IMR-90 (cell line): ENCODE measurements at regions not wholly inside any gene's neighbourhood (a gene's known extent, or its start where the extent isn't known, plus 50 kb on each side); places are given as distances from the start of the nearest gene placed in this dataset.
A peak's percentile ranks its signal among the peaks of the same experiment; 100 is the strongest.

Source experiments
- ATAC-seq: fragments of 200-7000 bp; cut with Tn5 transposase; 2 replicates; pipeline ENCODE4 v1.9.1; 2020; ENCODE audit warnings: low read depth, mild to moderate bottlenecking, moderate library complexity
- BruUV-seq: library from RNA; stranded (reverse); fragments of 400-500 nt; replicated peaks from 2 replicates; lab custom pipeline; 2021; lab: Mats Ljungman, UMichigan
- CTCF ChIA-PET: fragments of 300-600 bp; formaldehyde crosslinking; extraction: SDS; loops from one replicate; lab custom pipeline; 2021; ENCODE audit warnings: antibody characterized with exemption; lab: Yijun Ruan, JAX
- POLR2A ChIA-PET: fragments of 300-600 bp; sonication (Branson Sonifier 250); formaldehyde crosslinking; loops from one replicate; lab custom pipeline; 2022; ENCODE audit warnings: antibody characterized with exemption; ENCODE audit not compliant: unreplicated experiment; lab: Charles Lee
- DNase-seq: peaks from one replicate; pipeline ENCODE4 v3.0.0; 2013
- H2AFZ ChIP-seq: replicated peaks from 2 replicates; pipeline ENCODE3; 2013; ENCODE audit warnings: low read length, mild to moderate bottlenecking; ENCODE audit not compliant: poor library complexity
- H2AK5ac ChIP-seq: 2 replicates; pipeline ENCODE4 v1.6.1; 2013; ENCODE audit warnings: low read depth, low read length, inconsistent platforms
- H2AK9ac ChIP-seq: replicated peaks from 2 replicates; pipeline ENCODE3; 2013; ENCODE audit warnings: mild to moderate bottlenecking, low read depth, low read length, moderate library complexity; ENCODE audit not compliant: poor library complexity
- H2BK120ac ChIP-seq: 2 replicates; pipeline ENCODE4 v1.6.1; 2013; ENCODE audit warnings: low read depth, low read length, inconsistent platforms
- H2BK15ac ChIP-seq: 3 replicates; pipeline ENCODE4 v1.6.1; 2013; ENCODE audit warnings: low read depth, low read length, inconsistent platforms
- H2BK20ac ChIP-seq: 2 replicates; pipeline ENCODE4 v1.6.1; 2013; ENCODE audit warnings: low read depth, mild to moderate bottlenecking, inconsistent platforms, low read length, moderate library complexity
- H2BK5ac ChIP-seq: 2 replicates; pipeline ENCODE4 v1.6.1; 2013; ENCODE audit warnings: mild to moderate bottlenecking, low read depth, low read length, inconsistent platforms; ENCODE audit not compliant: poor library complexity, severe bottlenecking
- H3K14ac ChIP-seq: replicated peaks from 2 replicates; pipeline ENCODE4 v1.6.1; 2013; ENCODE audit warnings: low read depth, low read length, inconsistent platforms
- H3K18ac ChIP-seq: 2 replicates; pipeline ENCODE4 v1.6.1; 2013; ENCODE audit warnings: low read depth, low read length, control low read depth
- H3K23ac ChIP-seq: 2 replicates; pipeline ENCODE4 v1.6.1; 2013; ENCODE audit warnings: low read depth, low read length, inconsistent platforms
- H3K27ac ChIP-seq: 2 replicates; pipeline ENCODE4 v1.5.1; 2013; ENCODE audit warnings: mild to moderate bottlenecking, control low read depth, low read length; ENCODE audit not compliant: insufficient read depth
- H3K27me3 ChIP-seq: 2 replicates; pipeline ENCODE4 v1.6.1; 2013; ENCODE audit warnings: low read length; ENCODE audit not compliant: control insufficient read depth, insufficient read depth
- H3K36me3 ChIP-seq: 2 replicates; pipeline ENCODE4 v1.6.1; 2013; ENCODE audit warnings: low read length, mixed read lengths; ENCODE audit not compliant: control insufficient read depth, insufficient read depth
- H3K4ac ChIP-seq: 2 replicates; pipeline ENCODE4 v1.6.1; 2013; ENCODE audit warnings: low read depth, low read length, inconsistent platforms
- H3K4me1 ChIP-seq: 2 replicates; pipeline ENCODE4 v1.6.1; 2013; ENCODE audit warnings: low read length, mixed read lengths; ENCODE audit not compliant: control insufficient read depth, insufficient read depth
- H3K4me2 ChIP-seq: 2 replicates; pipeline ENCODE4 v1.6.1; 2013; ENCODE audit warnings: low read depth, mild to moderate bottlenecking, control low read depth, low read length, moderate library complexity
- H3K4me3 ChIP-seq: 2 replicates; pipeline ENCODE4 v1.5.1; 2013; ENCODE audit warnings: low read depth, mild to moderate bottlenecking, control low read depth, low read length, moderate library complexity; ENCODE audit not compliant: insufficient read depth
- H3K56ac ChIP-seq: 2 replicates; pipeline ENCODE4 v1.6.1; 2013; ENCODE audit warnings: low read length, inconsistent platforms; ENCODE audit not compliant: insufficient read depth; ENCODE audit errors: extremely low read depth
- H3K79me1 ChIP-seq, 2 experiments: 2 replicates each; pipeline ENCODE4 v1.6.1; 2013; ENCODE audit warnings: low read length in 2 of 2, inconsistent platforms in 1 of 2, low read depth in 1 of 2
- H3K9ac ChIP-seq: 2 replicates; pipeline ENCODE4 v1.6.1; 2013; ENCODE audit warnings: low read depth, low read length, control low read depth
- H3K9me1 ChIP-seq: 2 replicates; pipeline ENCODE4 v1.6.1; 2013; ENCODE audit warnings: low read length, inconsistent platforms; ENCODE audit not compliant: insufficient read depth
- H3K9me3 ChIP-seq: 2 replicates; pipeline ENCODE4 v1.6.1; 2013; ENCODE audit warnings: low read length; ENCODE audit not compliant: control insufficient read depth, insufficient read depth
- H4K20me1 ChIP-seq: 2 replicates; pipeline ENCODE4 v1.6.1; 2013; ENCODE audit warnings: low read length, inconsistent platforms; ENCODE audit not compliant: insufficient read depth
- H4K5ac ChIP-seq: 2 replicates; pipeline ENCODE4 v1.6.1; 2013; ENCODE audit warnings: mild to moderate bottlenecking, low read depth, low read length, control low read depth
- H4K8ac ChIP-seq, 2 experiments: 2 replicates each; pipeline ENCODE4 v1.6.1; 2013; ENCODE audit warnings: low read depth in 2 of 2, low read length in 2 of 2, control low read depth in 1 of 2, inconsistent platforms in 1 of 2
- H4K91ac ChIP-seq: 2 replicates; pipeline ENCODE4 v1.6.1; 2013; ENCODE audit warnings: low read depth, low read length, inconsistent platforms; ENCODE audit not compliant: insufficient read depth
- CEBPB ChIP-seq: IDR thresholded peaks from 2 replicates; pipeline ENCODE4 v1.6.1; 2012; ENCODE audit warnings: low read depth, low read length, improper control_type of control experiment
- CTCF ChIP-seq: conservative IDR thresholded peaks from 2 replicates; pipeline ENCODE4 v1.5.1; 2012; ENCODE audit warnings: mild to moderate bottlenecking, low read depth, low read length, improper control_type of control experiment
- MAZ ChIP-seq: IDR thresholded peaks from 2 replicates; pipeline ENCODE4 v1.6.1; 2012; ENCODE audit warnings: low read depth, mild to moderate bottlenecking, low read length, improper control_type of control experiment, moderate library complexity, borderline replicate concordance
- MXI1 ChIP-seq: IDR thresholded peaks from 2 replicates; pipeline ENCODE4 v1.6.1; 2012; ENCODE audit warnings: low read depth, mild to moderate bottlenecking, low read length, moderate library complexity, borderline replicate concordance
- NFE2L2 ChIP-seq: fragments of 150-350 bp; IDR thresholded peaks from 2 replicates; pipeline ENCODE4 v1.6.1; 2016; ENCODE audit warnings: low read depth, mild to moderate bottlenecking, low read length
- RAD21 ChIP-seq: IDR thresholded peaks from 2 replicates; pipeline ENCODE4 v1.6.1; 2012; ENCODE audit warnings: low read length, improper control_type of control experiment
- RCOR1 ChIP-seq: IDR thresholded peaks from 2 replicates; pipeline ENCODE4 v1.6.1; 2012; ENCODE audit warnings: mild to moderate bottlenecking, low read length, improper control_type of control experiment; ENCODE audit not compliant: insufficient replicate concordance
- SMC3 ChIP-seq: fragments of 150-350 bp; IDR thresholded peaks from 2 replicates; pipeline ENCODE4 v1.6.1; 2016; ENCODE audit warnings: low read depth, mild to moderate bottlenecking, antibody characterized with exemption, low read length, moderate library complexity
- WGBS, 2 experiments: methylation state at CpG; one replicate each; pipeline versions ENCODE4 v1.1.5 to v1.1.7; 2013; ENCODE audit warnings: missing lambda C conversion rate in 2 of 2; ENCODE audit not compliant: insufficient read length in 1 of 2; ENCODE audit errors: extremely low coverage in 2 of 2; 5-methylcytosine and 5-hydroxymethylcytosine counted together
- dilution Hi-C: fragments of 300-500 bp; cut with HindIII; formaldehyde crosslinking; loops from one replicate; pipeline ENCODE4 v1.14.3; 2018; ENCODE audit warnings: low sequenced_read_pairs; ENCODE audit not compliant: unreplicated experiment
- in situ Hi-C: fragments of 300-500 bp; cut with MboI; formaldehyde crosslinking; loops from 3 replicates; pipeline ENCODE4 v1.14.3; 2019; ENCODE audit warnings: low sequenced_read_pairs, inconsistent platforms, mixed read lengths
- intact Hi-C: fragments of 100-400 bp; cut with micrococcal nuclease; formaldehyde crosslinking; loops from 2 replicates; pipeline ENCODE4 v1.10.0; 2022

DNA sequence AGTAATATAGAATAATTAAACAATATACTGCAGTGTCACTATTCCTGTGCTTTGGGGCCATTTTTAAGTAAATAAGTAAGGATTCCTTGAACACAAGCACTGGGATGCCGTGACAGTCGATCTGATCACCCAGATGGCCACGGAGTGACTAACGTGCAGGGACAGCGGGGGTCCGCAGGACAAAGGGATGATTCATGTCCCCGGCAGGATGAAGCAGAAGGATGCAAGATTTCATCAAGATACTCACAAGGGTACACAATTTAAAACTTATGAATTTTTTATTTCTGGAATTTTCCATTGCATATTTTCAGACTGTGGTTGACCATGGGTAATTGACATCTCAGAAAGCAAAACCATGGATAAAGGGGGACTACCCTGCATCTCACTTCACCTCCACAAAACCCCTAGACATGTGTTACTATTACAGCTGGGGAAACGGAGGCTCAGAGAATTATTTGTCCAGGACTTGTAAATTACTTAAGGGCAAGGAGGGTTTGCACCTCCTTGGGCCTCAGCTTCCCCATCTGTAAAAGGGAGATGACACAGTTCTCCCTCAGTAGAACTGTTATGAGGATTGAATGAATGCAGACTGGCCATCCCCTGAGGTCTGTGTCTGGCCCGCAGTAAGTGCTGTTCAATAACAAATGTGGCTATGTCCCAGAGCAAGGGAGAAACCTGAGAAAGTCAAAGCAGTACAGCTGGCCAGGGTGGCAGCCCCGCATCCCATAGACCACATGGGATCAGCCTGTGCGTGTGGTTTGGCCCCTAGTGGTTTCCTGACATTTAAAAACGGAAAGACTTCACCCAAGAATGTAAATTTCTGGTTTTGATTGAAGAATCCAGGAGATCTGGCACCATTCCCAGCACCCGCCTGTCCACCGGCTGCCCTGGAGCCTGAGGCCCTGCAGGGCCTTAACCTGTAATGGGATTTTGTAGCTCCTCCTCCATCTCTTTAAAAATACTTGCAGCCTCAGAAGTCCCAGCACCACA lies 235.5 kb downstream of the BMP7 start:
- H2BK5ac ChIP-seq: no peak overlapping the region
- H4K8ac ChIP-seq: no peak overlapping the region
- no peak overlapping the region for H3K4me3 ChIP-seq
- no peak overlapping the region for H4K91ac ChIP-seq
- no peak overlapping the region for H4K5ac ChIP-seq
- peak; percentile 27 for DNase-seq
- H3K9me1 ChIP-seq: no peaks in the 10 kb centered on the region
- POLR2A ChIA-PET: no interaction called here
- CTCF ChIA-PET: no interaction called here
- no CpG with 5 or more reads among the region's 14 CpGs for WGBS, 2 experiments
- H2BK120ac ChIP-seq: no peak overlapping the region
- in situ Hi-C loops (no loop called here), intact Hi-C loops (no loop called here), dilution Hi-C loops (no loop called here)
- no peaks in the 10 kb centered on the region for H3K27me3 ChIP-seq
- H3K14ac ChIP-seq: no peak overlapping the region
- ATAC-seq: no peak
- H2AK9ac ChIP-seq: no peak overlapping the region
- H2AK5ac ChIP-seq: no peak overlapping the region
- no peak overlapping the region for H3K18ac ChIP-seq
- no peak overlapping the region for H3K27ac ChIP-seq
- H3K79me1 ChIP-seq: no peaks in the 10 kb centered on the region
- H3K56ac ChIP-seq: no peak overlapping the region
- no peak overlapping the region for H3K4me2 ChIP-seq
- H2BK15ac ChIP-seq: no peak overlapping the region
- no peaks in the 10 kb centered on the region for H3K4me1 ChIP-seq
- H3K9ac ChIP-seq: no peak overlapping the region
- no peak overlapping the region for H3K4ac ChIP-seq
- H3K9me3 ChIP-seq: peaks cover 4% of the 10 kb centered on the region; the same call in 1 of the 2 replicates
- no peak overlapping the region for H2BK20ac ChIP-seq
- no peaks in the 10 kb centered on the region for H3K36me3 ChIP-seq
- no peak for TF ChIP-seq RAD21
- TF ChIP-seq NFE2L2: no peak
- TF ChIP-seq RCOR1: no peak
- no peak for TF ChIP-seq MXI1
- no peak for TF ChIP-seq SMC3
- no peak for TF ChIP-seq CEBPB
- no peak for TF ChIP-seq MAZ
- no peak for TF ChIP-seq CTCF
- peak overlapping the region; percentile 27 for H2AFZ ChIP-seq
- BruUV-seq: no TSS peak
- no peaks in the 10 kb centered on the region for H4K20me1 ChIP-seq
- no peak overlapping the region for H3K23ac ChIP-seq
